K562 (cell line): ENCODE measurements at regions not wholly inside any gene's neighbourhood (a gene's known extent, or its start where the extent isn't known, plus 50 kb on each side); places are given as distances from the start of the nearest gene placed in this dataset.

ENCODE experiments used
- ATAC-seq: fragments of 200-7000 bp; cut with Tn5 transposase; 3 replicates; pipeline ENCODE4 v1.9.1; 2020; ENCODE audit warnings: moderate library complexity
- BruUV-seq: library from RNA; stranded (reverse); fragments of 400-500 nt; replicated peaks from 2 replicates; lab custom pipeline; 2021; lab: Mats Ljungman, UMichigan
- CTCF ChIA-PET: fragments of 300-600 bp; formaldehyde crosslinking; extraction: SDS; loops from one replicate; lab custom pipeline; 2021; ENCODE audit warnings: low intra/inter-chr PET ratio; lab: Yijun Ruan, JAX
- POLR2A ChIA-PET: fragments of 300-600, 350-650 bp; sonication (Branson Sonifier 250); formaldehyde crosslinking; extraction: SDS; loops from one replicate; lab custom pipeline; 2021; ENCODE audit warnings: antibody characterized with exemption, inconsistent platforms; lab: Yijun Ruan, JAX
- DNase-seq, 4 experiments: peaks; one replicate each; pipeline versions ENCODE4 v3.0.0 to v3.0.0-alpha.2; 2011 to 2018; ENCODE audit warnings: low spot score in 3 of 4, mixed read lengths in 3 of 4; ENCODE audit errors: extremely low read depth in 1 of 4
- FAIRE-seq: peaks from 2 replicates; lab custom pipeline; 2011; peaks lifted over from hg19 to GRCh38; lab: Jason Lieb, UNC
- H2AFZ ChIP-seq: 2 replicates; pipeline ENCODE4 v1.6.0; 2011; ENCODE audit warnings: low read depth, low read length, control low read depth, inconsistent platforms
- H3K27ac ChIP-seq: fragments of 200-600 bp; 3 replicates; pipeline ENCODE4 v1.8.0; 2011; ENCODE audit warnings: low read depth, mild to moderate bottlenecking, control low read depth, inconsistent platforms, low read length, moderate library complexity, mixed read lengths; ENCODE audit errors: extremely low read depth
- H3K27me3 ChIP-seq, 2 experiments: fragments of 300-600 bp in 1 of 2; 2 replicates in 1 of 2; 3 replicates in 1 of 2; pipeline versions ENCODE4 v1.6.0 to v1.8.0; 2011; ENCODE audit warnings: inconsistent platforms in 2 of 2, low read length in 2 of 2, mild to moderate bottlenecking in 1 of 2, mixed read lengths in 1 of 2, moderate library complexity in 1 of 2; ENCODE audit not compliant: control insufficient read depth in 2 of 2, insufficient read depth in 2 of 2
- H3K36me3 ChIP-seq: fragments of 300-600 bp; 3 replicates; pipeline ENCODE4 v1.8.0; 2011; ENCODE audit warnings: mild to moderate bottlenecking, low read length, inconsistent platforms; ENCODE audit not compliant: control insufficient read depth, insufficient read depth
- H3K4me1 ChIP-seq, 2 experiments: fragments of 200-600 bp in 1 of 2; replicated peaks in 1 of 2; 2 replicates in 1 of 2; 3 replicates in 1 of 2; pipeline versions ENCODE4 v1.5.1 to v1.8.0; 2011; ENCODE audit warnings: inconsistent platforms in 2 of 2, low read length in 2 of 2, mild to moderate bottlenecking in 1 of 2, mixed read lengths in 1 of 2, moderate library complexity in 1 of 2; ENCODE audit not compliant: control insufficient read depth in 2 of 2, insufficient read depth in 2 of 2
- H3K4me2 ChIP-seq: 2 replicates; pipeline ENCODE4 v1.6.1; 2011; ENCODE audit warnings: low read length, control low read depth, inconsistent platforms, mixed read lengths; ENCODE audit not compliant: insufficient read depth
- H3K4me3 ChIP-seq: fragments of 200-600 bp; sonication (generic), shearing (Covaris generic); 2 replicates; pipeline ENCODE4 v1.5.1; 2016; ENCODE audit warnings: control low read depth, inconsistent platforms
- H3K79me2 ChIP-seq: fragments of 200-600 bp; 3 replicates; pipeline ENCODE4 v1.8.0; 2011; ENCODE audit warnings: low read length, inconsistent platforms; ENCODE audit not compliant: control insufficient read depth, insufficient read depth
- H3K9ac ChIP-seq, 2 experiments: 2 replicates each; pipeline versions ENCODE4 v1.6.0 to v1.6.1; 2011; ENCODE audit warnings: low read depth in 2 of 2, low read length in 2 of 2, control low read depth in 1 of 2, inconsistent platforms in 1 of 2, mild to moderate bottlenecking in 1 of 2, mixed read lengths in 1 of 2; ENCODE audit not compliant: insufficient read depth in 1 of 2
- H3K9me1 ChIP-seq: one replicate; pipeline ENCODE4 v1.6.0; 2011; ENCODE audit warnings: inconsistent platforms, mild to moderate bottlenecking, low read length, moderate library complexity; ENCODE audit not compliant: control insufficient read depth, insufficient read depth
- H3K9me3 ChIP-seq: replicated peaks from 2 replicates; pipeline ENCODE4 v1.5.1; 2011; ENCODE audit warnings: low read depth, low read length, inconsistent platforms; ENCODE audit not compliant: control insufficient read depth, insufficient read depth
- H4K20me1 ChIP-seq: replicated peaks from 2 replicates; pipeline ENCODE4 v1.6.1; 2011; ENCODE audit warnings: low read length, inconsistent platforms, mixed read lengths; ENCODE audit not compliant: control insufficient read depth, insufficient read depth
- CGGBP1 ChIP-seq: fragments of 250-450 bp; sonication (Bioruptor Pico); IDR thresholded peaks from 2 replicates; pipeline ENCODE4 v1.9.0; 2021; ENCODE audit warnings: mild to moderate bottlenecking
- HCFC1 ChIP-seq: IDR thresholded peaks from 2 replicates; pipeline ENCODE4 v1.6.1; 2012; ENCODE audit warnings: low read depth, low read length, improper control_type of control experiment
- MAFG ChIP-seq: fragments of 450-650 bp; conservative IDR thresholded peaks from 2 replicates; pipeline ENCODE4 v1.6.1; 2016; ENCODE audit warnings: missing genetic modification characterization, missing compliant biosample characterization
- MLLT1 ChIP-seq, 2 experiments: fragments of 450-650 bp; IDR thresholded peaks; 2 replicates each; pipeline ENCODE4 v1.6.1; 2016
- NELFE ChIP-seq: IDR thresholded peaks from 2 replicates; pipeline ENCODE4 v1.6.1; 2011; ENCODE audit warnings: mild to moderate bottlenecking; ENCODE audit not compliant: insufficient read depth, insufficient read length
- SAP30 ChIP-seq: fragments of 200-600 bp; sonication (generic); IDR thresholded peaks from 2 replicates; pipeline ENCODE4 v1.6.1; 2012; ENCODE audit warnings: borderline replicate concordance, low read depth, mild to moderate bottlenecking, moderate library complexity, low read length, control low read depth, inconsistent platforms; ENCODE audit not compliant: insufficient read depth, poor library complexity, severe bottlenecking
- TRIM28 ChIP-seq: fragments of 450-650 bp; IDR thresholded peaks from 2 replicates; pipeline ENCODE4 v1.6.1; 2017
- ZNF146 ChIP-seq: IDR thresholded peaks from one replicate; pipeline ENCODE4 v1.6.1; 2018; ENCODE audit warnings: missing compliant biosample characterization; ENCODE audit not compliant: unreplicated experiment
- WGBS: fragments of 100-300 bp; shearing (Covaris generic); methylation state at CpG from one replicate; pipeline ENCODE4 v1.1.6; 2016; ENCODE audit warnings: low coverage, mixed read lengths; ENCODE audit not compliant: insufficient coverage; ENCODE audit errors: missing lambda C conversion rate; 5-methylcytosine and 5-hydroxymethylcytosine counted together
- in situ Hi-C: fragments of 300-500 bp; cut with MboI; formaldehyde crosslinking; loops from 4 replicates; pipeline ENCODE4 v1.15.0; 2018; ENCODE audit warnings: inconsistent platforms, mixed read lengths
- intact Hi-C: fragments of 100-400 bp; cut with micrococcal nuclease; formaldehyde crosslinking; loops from 2 replicates; pipeline ENCODE4 v1.14.2; 2022
- TF ChIP-seq, protein P1 (sequence below): fragments of 250-450 bp; sonication (Bioruptor Pico); IDR thresholded peaks from 2 replicates; pipeline ENCODE4 v1.5.0; 2021; ENCODE audit warnings: mild to moderate bottlenecking, borderline replicate concordance
- TF ChIP-seq, protein P2 (sequence below): sonication (generic); formaldehyde crosslinking; IDR thresholded peaks from 2 replicates; pipeline ENCODE4 v1.8.1; 2023; ENCODE audit warnings: mild to moderate bottlenecking, missing genetic modification reagents
- TF ChIP-seq, protein P3 (sequence below): sonication (generic); formaldehyde crosslinking; IDR thresholded peaks from 2 replicates; pipeline ENCODE4 v1.8.1; 2023; ENCODE audit warnings: mild to moderate bottlenecking, missing genetic modification reagents

GRCh38 chrX:147351644-147352043 is 537.1 kb upstream of the CXorf51A start:
- Histone ChIP-seq H3K27me3 (no peaks in the 10 kb centered on the region), H3K9me1 (no peaks in the 10 kb centered on the region), H3K9me3 (no peaks in the 10 kb centered on the region), H3K27ac (no peak overlapping the region), H3K9ac (no peak overlapping the region), H2AFZ (no peak overlapping the region), H3K4me2 (no peak overlapping the region), H3K36me3 (no peaks in the 10 kb centered on the region), H3K4me3 (no peak overlapping the region), H3K79me2 (no peaks in the 10 kb centered on the region), H3K4me1 (no peaks in the 10 kb centered on the region), H4K20me1 (no peaks in the 10 kb centered on the region)
- TF ChIP-seq ZNF146 (CRISPR knock-in tag) (no peak), CGGBP1 (CRISPR knock-in tag) (no peak), SAP30 (no peak), NELFE (no peak), HCFC1 (no peak), TRIM28 (no peak), MLLT1 (IDR thresholded peaks at IDR 0.05) (no peak), MAFG (no peak)
- TF ChIP-seq, protein P1, sequence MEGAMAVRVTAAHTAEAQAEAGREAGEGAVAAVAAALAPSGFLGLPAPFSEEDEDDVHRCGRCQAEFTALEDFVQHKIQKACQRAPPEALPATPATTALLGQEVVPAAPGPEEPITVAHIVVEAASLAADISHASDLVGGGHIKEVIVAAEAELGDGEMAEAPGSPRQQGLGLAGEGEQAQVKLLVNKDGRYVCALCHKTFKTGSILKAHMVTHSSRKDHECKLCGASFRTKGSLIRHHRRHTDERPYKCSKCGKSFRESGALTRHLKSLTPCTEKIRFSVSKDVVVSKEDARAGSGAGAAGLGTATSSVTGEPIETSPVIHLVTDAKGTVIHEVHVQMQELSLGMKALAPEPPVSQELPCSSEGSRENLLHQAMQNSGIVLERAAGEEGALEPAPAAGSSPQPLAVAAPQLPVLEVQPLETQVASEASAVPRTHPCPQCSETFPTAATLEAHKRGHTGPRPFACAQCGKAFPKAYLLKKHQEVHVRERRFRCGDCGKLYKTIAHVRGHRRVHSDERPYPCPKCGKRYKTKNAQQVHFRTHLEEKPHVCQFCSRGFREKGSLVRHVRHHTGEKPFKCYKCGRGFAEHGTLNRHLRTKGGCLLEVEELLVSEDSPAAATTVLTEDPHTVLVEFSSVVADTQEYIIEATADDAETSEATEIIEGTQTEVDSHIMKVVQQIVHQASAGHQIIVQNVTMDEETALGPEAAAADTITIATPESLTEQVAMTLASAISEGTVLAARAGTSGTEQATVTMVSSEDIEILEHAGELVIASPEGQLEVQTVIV (CRISPR knock-in tag): no peak
- TF ChIP-seq, protein P2, sequence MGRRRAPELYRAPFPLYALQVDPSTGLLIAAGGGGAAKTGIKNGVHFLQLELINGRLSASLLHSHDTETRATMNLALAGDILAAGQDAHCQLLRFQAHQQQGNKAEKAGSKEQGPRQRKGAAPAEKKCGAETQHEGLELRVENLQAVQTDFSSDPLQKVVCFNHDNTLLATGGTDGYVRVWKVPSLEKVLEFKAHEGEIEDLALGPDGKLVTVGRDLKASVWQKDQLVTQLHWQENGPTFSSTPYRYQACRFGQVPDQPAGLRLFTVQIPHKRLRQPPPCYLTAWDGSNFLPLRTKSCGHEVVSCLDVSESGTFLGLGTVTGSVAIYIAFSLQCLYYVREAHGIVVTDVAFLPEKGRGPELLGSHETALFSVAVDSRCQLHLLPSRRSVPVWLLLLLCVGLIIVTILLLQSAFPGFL (CRISPR knock-in tag): no peak
- TF ChIP-seq, protein P3, sequence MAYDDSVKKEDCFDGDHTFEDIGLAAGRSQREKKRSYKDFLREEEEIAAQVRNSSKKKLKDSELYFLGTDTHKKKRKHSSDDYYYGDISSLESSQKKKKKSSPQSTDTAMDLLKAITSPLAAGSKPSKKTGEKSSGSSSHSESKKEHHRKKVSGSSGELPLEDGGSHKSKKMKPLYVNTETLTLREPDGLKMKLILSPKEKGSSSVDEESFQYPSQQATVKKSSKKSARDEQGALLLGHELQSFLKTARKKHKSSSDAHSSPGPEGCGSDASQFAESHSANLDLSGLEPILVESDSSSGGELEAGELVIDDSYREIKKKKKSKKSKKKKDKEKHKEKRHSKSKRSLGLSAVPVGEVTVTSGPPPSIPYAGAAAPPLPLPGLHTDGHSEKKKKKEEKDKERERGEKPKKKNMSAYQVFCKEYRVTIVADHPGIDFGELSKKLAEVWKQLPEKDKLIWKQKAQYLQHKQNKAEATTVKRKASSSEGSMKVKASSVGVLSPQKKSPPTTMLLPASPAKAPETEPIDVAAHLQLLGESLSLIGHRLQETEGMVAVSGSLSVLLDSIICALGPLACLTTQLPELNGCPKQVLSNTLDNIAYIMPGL (CRISPR knock-in tag): no peak
- no peak for DNase-seq
- in situ Hi-C loops: no loop called here
- ChIA-PET POLR2A (no interaction called here), CTCF (no interaction called here)
- FAIRE-seq: no peak
- 7% methylated on average over 3 of the region's 3 CpGs for WGBS
- BruUV-seq: no TSS peak
- intact Hi-C loops: no loop called here
- ATAC-seq: no peak
